KMS-11 (cell line): ENCODE measurements at regions not wholly inside any gene's neighbourhood (a gene's known extent, or its start where the extent isn't known, plus 50 kb on each side); places are given as distances from the start of the nearest gene placed in this dataset.

Source experiments
- H2AFZ ChIP-seq: fragments of 200-600 bp; sonication (generic); 2 replicates; pipeline ENCODE4 v1.6.1; 2016; ENCODE audit warnings: antibody characterized with exemption, mixed run types, low read depth
- H3K27ac ChIP-seq: fragments of 200-600 bp; sonication (generic); 2 replicates; pipeline ENCODE4 v1.6.1; 2016; ENCODE audit warnings: mild to moderate bottlenecking, mixed run types
- H3K27me3 ChIP-seq: fragments of 200-600 bp; sonication (generic); 2 replicates; pipeline ENCODE4 v1.6.1; 2017; ENCODE audit warnings: mild to moderate bottlenecking, low read depth, mixed run types, moderate library complexity; ENCODE audit not compliant: insufficient read depth
- H3K36me3 ChIP-seq: fragments of 200-600 bp; sonication (generic); 2 replicates; pipeline ENCODE4 v1.6.1; 2017; ENCODE audit warnings: mild to moderate bottlenecking, mixed run types; ENCODE audit not compliant: insufficient read depth
- H3K4me1 ChIP-seq: fragments of 200-600 bp; sonication (generic); 2 replicates; pipeline ENCODE4 v1.6.1; 2016; ENCODE audit warnings: mild to moderate bottlenecking, low read depth, mixed run types; ENCODE audit not compliant: poor library complexity, severe bottlenecking
- H3K4me2 ChIP-seq: fragments of 200-600 bp; sonication (generic); 2 replicates; pipeline ENCODE4 v1.7.0; 2016; ENCODE audit warnings: mild to moderate bottlenecking, mixed run types
- H3K4me3 ChIP-seq: fragments of 200-600 bp; sonication (generic); IDR thresholded peaks from 2 replicates; pipeline ENCODE4 v1.6.1; 2017; ENCODE audit warnings: low read depth, low read length, mixed read lengths; ENCODE audit not compliant: insufficient read depth
- H3K79me2 ChIP-seq: fragments of 200-600 bp; sonication (generic); 2 replicates; pipeline ENCODE4 v1.6.1; 2016; ENCODE audit warnings: low read depth, mixed run types; ENCODE audit not compliant: insufficient read depth
- H3K9ac ChIP-seq: fragments of 200-600 bp; sonication (generic); 2 replicates; pipeline ENCODE4 v1.6.1; 2016; ENCODE audit warnings: mild to moderate bottlenecking, mixed run types
- H4K20me1 ChIP-seq: fragments of 200-600 bp; sonication (generic); 2 replicates; pipeline ENCODE4 v1.6.1; 2016; ENCODE audit warnings: mild to moderate bottlenecking, mixed run types; ENCODE audit not compliant: insufficient read depth
- CTCF ChIP-seq: fragments of 200-600 bp; sonication (generic); conservative IDR thresholded peaks from 2 replicates; pipeline ENCODE4 v1.6.1; 2017; ENCODE audit warnings: low read depth, mild to moderate bottlenecking, antibody characterized with exemption, low read length, moderate library complexity, mixed read lengths

- Histone ChIP-seq H3K4me3 (no peak overlapping the region), H3K27ac (no peak overlapping the region), H3K27me3 (no peaks in the 10 kb centered on the region), H3K4me1 (no peaks in the 10 kb centered on the region), H3K4me2 (no peak overlapping the region), H3K36me3 (no peaks in the 10 kb centered on the region), H3K9ac (no peak overlapping the region), H3K79me2 (no peaks in the 10 kb centered on the region), H4K20me1 (no peaks in the 10 kb centered on the region), H2AFZ (no peak overlapping the region)
- peak; percentile 51 for TF ChIP-seq CTCF
Measured at GRCh38 chr1:14094611-14095400, 394.8 kb downstream of the PRDM2 start.

- Histone ChIP-seq H3K27me3 (no peaks in the 10 kb centered on the region), H3K9ac (no peak overlapping the region), H4K20me1 (no peaks in the 10 kb centered on the region), H3K4me3 (no peak overlapping the region), H3K36me3 (no peaks in the 10 kb centered on the region), H2AFZ (no peak overlapping the region), H3K4me1 (no peaks in the 10 kb centered on the region), H3K79me2 (no peaks in the 10 kb centered on the region), H3K27ac (no peak overlapping the region), H3K4me2 (no peak overlapping the region)
- TF ChIP-seq CTCF: no peak
Measured at GRCh38 chr1:14098294-14098913, 398.4 kb downstream of the PRDM2 start.

- no peak for TF ChIP-seq CTCF
- Histone ChIP-seq H4K20me1 (no peaks in the 10 kb centered on the region), H3K27ac (no peak overlapping the region), H2AFZ (no peak overlapping the region), H3K27me3 (no peaks in the 10 kb centered on the region), H3K4me2 (no peak overlapping the region), H3K9ac (no peak overlapping the region), H3K36me3 (no peaks in the 10 kb centered on the region), H3K79me2 (no peaks in the 10 kb centered on the region), H3K4me3 (no peak overlapping the region), H3K4me1 (no peaks in the 10 kb centered on the region)
Measured at GRCh38 chr1:14100444-14100843, 400.5 kb downstream of the PRDM2 start.

GRCh38 chr1:14100919-14101318 is 400.9 kb downstream of the PRDM2 start:
- Histone ChIP-seq H3K4me1 (no peaks in the 10 kb centered on the region), H3K36me3 (no peaks in the 10 kb centered on the region), H3K4me2 (no peak overlapping the region), H3K9ac (no peak overlapping the region), H3K79me2 (no peaks in the 10 kb centered on the region), H4K20me1 (no peaks in the 10 kb centered on the region), H3K27ac (no peak overlapping the region), H3K27me3 (no peaks in the 10 kb centered on the region), H2AFZ (no peak overlapping the region), H3K4me3 (no peak overlapping the region)
- TF ChIP-seq CTCF: no peak
